Rectal smooth muscle tissue (tissue), 1 donor: ENCODE measurements at regions not wholly inside any gene's neighbourhood (a gene's known extent, or its start where the extent isn't known, plus 50 kb on each side); places are given as distances from the start of the nearest gene placed in this dataset.

Source experiments
- H3K27ac ChIP-seq: one replicate; pipeline ENCODE4 v1.7.0; 2013; ENCODE audit warnings: low read depth, low read length, inconsistent platforms
- H3K27me3 ChIP-seq: one replicate; pipeline ENCODE4 v1.7.0; 2013; ENCODE audit warnings: low read length; ENCODE audit not compliant: control insufficient read depth, insufficient read depth
- H3K36me3 ChIP-seq: one replicate; pipeline ENCODE4 v1.7.0; 2013; ENCODE audit warnings: low read length; ENCODE audit not compliant: control insufficient read depth, insufficient read depth
- H3K4me1 ChIP-seq: one replicate; pipeline ENCODE4 v1.7.0; 2013; ENCODE audit warnings: low read length; ENCODE audit not compliant: control insufficient read depth, insufficient read depth
- H3K4me3 ChIP-seq: one replicate; pipeline ENCODE4 v1.7.0; 2013; ENCODE audit warnings: low read length
- H3K9ac ChIP-seq: one replicate; pipeline ENCODE4 v1.7.0; 2013; ENCODE audit warnings: low read length

GRCh38 chr1:8139383-8139782, 113.3 kb upstream of the ERRFI1 start:
- Histone ChIP-seq H3K4me1 (peaks cover 10% of the 10 kb centered on the region), H3K27me3 (no peaks in the 10 kb centered on the region), H3K27ac (no peak overlapping the region), H3K36me3 (no peaks in the 10 kb centered on the region), H3K4me3 (no peak overlapping the region), H3K9ac (no peak overlapping the region)

GRCh38 chr1:8138673-8139072, 112.6 kb upstream of the ERRFI1 start:
- no peaks in the 10 kb centered on the region for H3K36me3 ChIP-seq
- no peak overlapping the region for H3K9ac ChIP-seq
- H3K27me3 ChIP-seq: no peaks in the 10 kb centered on the region
- H3K27ac ChIP-seq: peak overlapping the region; percentile 77
- peaks cover 13% of the 10 kb centered on the region for H3K4me1 ChIP-seq
- no peak overlapping the region for H3K4me3 ChIP-seq

- Histone ChIP-seq H3K4me1 (peaks cover 18% of the 10 kb centered on the region), H3K9ac (no peak overlapping the region), H3K27ac (peak overlapping the region; percentile 77), H3K4me3 (no peak overlapping the region), H3K36me3 (no peaks in the 10 kb centered on the region), H3K27me3 (no peaks in the 10 kb centered on the region)
These were observed 111.6 kb upstream of the ERRFI1 start for GRCh38 chr1:8137481-8138244.

GRCh38 chr1:8136766-8137165, 110.7 kb upstream of the ERRFI1 start:
- Histone ChIP-seq H3K4me1 (peaks cover 18% of the 10 kb centered on the region), H3K27me3 (no peaks in the 10 kb centered on the region), H3K27ac (peak overlapping the region; percentile 7), H3K9ac (no peak overlapping the region), H3K4me3 (no peak overlapping the region), H3K36me3 (no peaks in the 10 kb centered on the region)

- H3K9ac ChIP-seq: no peak overlapping the region
- H3K4me3 ChIP-seq: no peak overlapping the region
- H3K27me3 ChIP-seq: no peaks in the 10 kb centered on the region
- H3K36me3 ChIP-seq: no peaks in the 10 kb centered on the region
- H3K27ac ChIP-seq: peak overlapping the region; percentile 89
- peaks cover 18% of the 10 kb centered on the region for H3K4me1 ChIP-seq
These were observed 109.1 kb upstream of the ERRFI1 start for GRCh38 chr1:8135250-8135649.

- Histone ChIP-seq H3K27ac (peak overlapping the region; percentile 89), H3K36me3 (no peaks in the 10 kb centered on the region), H3K4me1 (peaks cover 18% of the 10 kb centered on the region), H3K9ac (peak overlapping the region; percentile 29), H3K27me3 (no peaks in the 10 kb centered on the region), H3K4me3 (peak overlapping the region; percentile 6)
These were observed 108.6 kb upstream of the ERRFI1 start for GRCh38 chr1:8134546-8135235.

- H3K36me3 ChIP-seq: no peaks in the 10 kb centered on the region
- H3K4me1 ChIP-seq: peaks cover 18% of the 10 kb centered on the region
- no peak overlapping the region for H3K9ac ChIP-seq
- H3K27me3 ChIP-seq: no peaks in the 10 kb centered on the region
- peak overlapping the region; percentile 6 for H3K4me3 ChIP-seq
- peak overlapping the region; percentile 89 for H3K27ac ChIP-seq
These were observed 107.7 kb upstream of the ERRFI1 start for GRCh38 chr1:8133657-8134430.

GRCh38 chr1:8133190-8133589, 107.1 kb upstream of the ERRFI1 start:
- no peaks in the 10 kb centered on the region for H3K27me3 ChIP-seq
- peaks cover 17% of the 10 kb centered on the region for H3K4me1 ChIP-seq
- no peaks in the 10 kb centered on the region for H3K36me3 ChIP-seq
- no peak overlapping the region for H3K9ac ChIP-seq
- H3K27ac ChIP-seq: peak overlapping the region; percentile 89
- peak overlapping the region; percentile 16 for H3K4me3 ChIP-seq

- H3K27me3 ChIP-seq: no peaks in the 10 kb centered on the region
- H3K4me1 ChIP-seq: peaks cover 16% of the 10 kb centered on the region
- H3K9ac ChIP-seq: no peak overlapping the region
- H3K27ac ChIP-seq: peak overlapping the region; percentile 51
- H3K36me3 ChIP-seq: no peaks in the 10 kb centered on the region
- H3K4me3 ChIP-seq: no peak overlapping the region
These were observed 101.1 kb upstream of the ERRFI1 start for GRCh38 chr1:8127171-8127641.

GRCh38 chr1:8122477-8123407, 96.6 kb upstream of the ERRFI1 start:
- Histone ChIP-seq H3K27me3 (no peaks in the 10 kb centered on the region), H3K27ac (peak overlapping the region; percentile 85), H3K4me3 (no peak overlapping the region), H3K4me1 (peaks cover 42% of the 10 kb centered on the region), H3K9ac (no peak overlapping the region), H3K36me3 (no peaks in the 10 kb centered on the region)

- no peak overlapping the region for H3K9ac ChIP-seq
- H3K27ac ChIP-seq: peak overlapping the region; percentile 85
- no peak overlapping the region for H3K4me3 ChIP-seq
- peaks cover 42% of the 10 kb centered on the region for H3K4me1 ChIP-seq
- no peaks in the 10 kb centered on the region for H3K36me3 ChIP-seq
- H3K27me3 ChIP-seq: no peaks in the 10 kb centered on the region
These were observed 96.0 kb upstream of the ERRFI1 start for GRCh38 chr1:8122160-8122476.
